GM19463 (cell line): ENCODE measurements at regions not wholly inside any gene's neighbourhood (a gene's known extent, or its start where the extent isn't known, plus 50 kb on each side); places are given as distances from the start of the nearest gene placed in this dataset.
"Not testable (repeated sequence)": the region's sequence is repeated elsewhere in the genome, so short reads cannot be mapped to it uniquely, and the experiment has no call there.

ENCODE experiments used
- ATAC-seq: cut with Tn5 transposase; IDR thresholded peaks from one replicate; pipeline ENCODE4 v1.9.1; 2021; ENCODE audit warnings: mild to moderate bottlenecking, moderate library complexity; ENCODE audit not compliant: unreplicated experiment

- ATAC-seq = no peak
Measured at GRCh38 chr5:117680426-117680825, 1105.8 kb upstream of the SEMA6A start.

DNA sequence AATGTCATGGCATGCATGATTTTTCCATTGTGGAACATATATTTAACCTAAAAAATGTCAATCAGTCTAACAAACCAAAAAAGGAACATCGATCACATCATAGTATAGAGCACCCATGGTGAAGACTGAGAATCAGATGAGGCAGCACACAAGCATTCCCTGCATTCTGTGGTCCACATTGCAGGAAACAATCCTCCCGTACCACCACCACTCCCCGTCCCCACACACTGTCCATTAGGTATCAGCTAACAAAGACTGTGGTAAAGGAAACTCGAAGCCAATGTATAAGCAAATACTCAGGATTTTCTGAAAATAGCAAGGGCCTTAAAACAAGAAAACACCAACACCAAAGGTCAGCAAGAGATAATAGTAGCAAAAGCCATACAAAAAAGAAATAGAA lies 1104.4 kb upstream of the SEMA6A start:
- no peak for ATAC-seq

GRCh38 chr5:117675646-117676045 lies 1101.0 kb upstream of the SEMA6A start:
- ATAC-seq = no peak

GRCh38 chr5:117671551-117671950 lies 1096.9 kb upstream of the SEMA6A start:
- ATAC-seq = no peak

- no peak for ATAC-seq
Measured at GRCh38 chr5:117667105-117667504, 1092.5 kb upstream of the SEMA6A start.

DNA sequence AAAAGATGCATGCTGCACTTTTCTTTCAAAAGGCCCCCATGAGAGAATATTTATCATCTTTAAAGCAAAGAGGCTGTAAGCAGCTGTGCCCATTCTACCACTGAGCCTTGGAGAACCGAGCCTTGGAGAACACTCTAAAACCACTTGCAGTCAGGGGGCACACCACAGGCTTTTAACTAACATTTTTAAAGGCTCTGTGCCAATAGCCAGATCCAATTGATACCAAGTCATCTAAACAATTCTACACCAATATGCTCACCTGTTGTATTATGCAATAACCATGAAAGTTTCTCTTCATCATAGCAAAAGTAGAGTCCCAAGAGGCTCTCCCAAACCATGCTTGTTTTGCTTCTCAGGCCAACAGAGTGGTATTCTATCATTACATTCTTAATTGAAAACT lies 1090.5 kb upstream of the SEMA6A start:
- no peak for ATAC-seq

- ATAC-seq = no peak
Measured at GRCh38 chr5:117662361-117662760, 1087.7 kb upstream of the SEMA6A start.

DNA sequence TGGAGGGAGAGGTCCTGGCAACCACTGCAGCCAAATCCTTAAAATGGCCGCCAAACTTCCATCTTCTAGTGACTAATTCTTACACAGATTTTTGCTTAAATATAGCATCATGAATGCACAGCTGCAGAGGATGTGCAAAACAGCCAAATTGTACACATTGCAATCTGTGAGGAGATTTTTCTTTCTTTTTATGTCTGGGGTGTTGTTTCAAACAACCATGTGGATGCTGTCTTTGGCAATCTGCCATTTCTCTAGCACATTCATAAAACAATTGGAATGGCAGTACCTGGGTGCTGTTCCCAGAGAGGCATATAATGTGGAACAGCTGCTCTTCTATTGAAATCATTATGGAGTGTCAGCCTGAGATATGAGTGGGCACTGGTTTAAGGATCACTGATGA lies 1082.9 kb upstream of the SEMA6A start:
- no peak for ATAC-seq

GRCh38 chr5:117652958-117653280 lies 1078.3 kb upstream of the SEMA6A start:
- ATAC-seq = no peak

DNA sequence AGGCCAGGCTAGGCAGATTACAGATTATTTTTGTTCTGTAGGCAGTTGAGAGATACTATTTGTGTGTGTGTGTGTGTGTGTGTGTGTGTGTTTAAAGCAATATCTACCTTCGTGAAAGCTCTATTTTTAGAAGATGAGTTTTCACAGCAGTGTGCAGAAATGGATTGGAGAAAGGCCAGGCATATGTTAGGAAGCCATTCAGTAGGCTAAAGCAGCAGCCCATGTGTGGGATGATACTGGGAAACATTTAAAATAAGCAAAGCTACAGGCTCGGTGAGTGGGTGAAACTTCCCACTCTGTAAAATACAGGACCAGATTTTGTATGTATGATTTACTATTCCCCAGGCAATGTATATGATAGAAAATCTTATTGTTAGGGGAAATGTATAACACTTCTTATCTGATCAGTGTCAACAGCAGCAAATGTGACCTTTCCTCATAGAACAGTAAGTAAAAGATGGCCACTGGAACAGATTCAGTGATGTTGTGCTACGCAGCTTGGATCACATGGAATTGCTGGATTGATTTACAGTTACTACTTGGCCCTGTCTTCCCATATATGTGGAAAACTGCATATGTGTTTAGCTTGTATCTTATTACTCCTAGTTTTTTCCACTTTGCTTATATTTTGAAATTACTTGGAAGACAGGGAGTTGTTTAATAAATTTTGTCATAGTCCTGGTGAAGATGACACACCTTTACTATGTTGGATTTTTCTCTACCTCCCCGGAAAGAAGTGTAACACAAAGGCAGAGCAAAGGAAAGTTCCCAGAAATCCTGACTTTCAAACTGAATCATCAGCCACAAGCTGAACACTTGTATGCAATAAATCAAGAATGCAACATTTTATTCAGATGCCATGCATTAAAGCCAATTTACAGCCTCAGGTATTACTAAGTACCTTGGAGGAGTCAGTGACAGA lies 1077.7 kb upstream of the SEMA6A start:
- ATAC-seq = no peak

DNA sequence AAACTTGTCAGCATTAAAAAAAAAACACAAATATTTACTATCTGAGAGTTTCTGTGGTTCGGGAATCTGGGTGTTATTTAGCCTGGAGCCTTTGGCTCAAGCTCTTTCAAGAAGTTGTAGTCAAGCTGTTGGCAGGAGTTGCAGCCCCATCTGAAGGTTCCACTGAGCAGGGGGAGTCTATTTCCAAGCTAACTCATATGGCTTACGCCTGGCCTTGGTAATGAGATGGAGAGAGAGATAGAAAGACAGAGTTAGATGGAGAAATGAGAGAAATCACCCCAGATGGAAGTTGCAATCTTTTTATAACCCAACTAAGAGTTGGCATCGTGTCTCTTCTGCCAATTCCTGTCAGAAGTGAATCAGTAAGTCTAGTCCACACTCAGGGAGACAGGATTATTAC lies 1075.2 kb upstream of the SEMA6A start:
- ATAC-seq = no peak

DNA sequence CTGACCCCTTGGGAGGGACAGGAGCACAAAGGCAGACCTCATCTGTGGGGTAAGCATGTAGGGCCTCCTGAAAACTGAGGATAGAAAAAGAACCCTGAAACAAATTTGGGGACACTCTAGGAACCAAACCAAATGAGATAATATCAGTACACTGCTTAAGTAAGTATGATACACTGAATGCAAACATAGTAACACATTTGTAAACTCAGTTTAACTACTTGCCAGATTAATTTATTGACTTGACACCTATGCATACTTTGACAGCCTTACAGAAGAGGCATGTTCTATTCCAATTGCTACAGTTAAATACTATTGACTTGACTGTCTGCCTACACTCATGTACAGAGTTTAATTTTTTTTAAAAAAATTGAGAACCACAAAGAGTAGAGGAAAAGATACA lies 1070.8 kb upstream of the SEMA6A start:
- no peak for ATAC-seq

- no peak for ATAC-seq
Measured at GRCh38 chr5:117638581-117638980, 1064.0 kb upstream of the SEMA6A start.

GRCh38 chr5:117633093-117633492 lies 1058.5 kb upstream of the SEMA6A start:
- ATAC-seq = no peak

DNA sequence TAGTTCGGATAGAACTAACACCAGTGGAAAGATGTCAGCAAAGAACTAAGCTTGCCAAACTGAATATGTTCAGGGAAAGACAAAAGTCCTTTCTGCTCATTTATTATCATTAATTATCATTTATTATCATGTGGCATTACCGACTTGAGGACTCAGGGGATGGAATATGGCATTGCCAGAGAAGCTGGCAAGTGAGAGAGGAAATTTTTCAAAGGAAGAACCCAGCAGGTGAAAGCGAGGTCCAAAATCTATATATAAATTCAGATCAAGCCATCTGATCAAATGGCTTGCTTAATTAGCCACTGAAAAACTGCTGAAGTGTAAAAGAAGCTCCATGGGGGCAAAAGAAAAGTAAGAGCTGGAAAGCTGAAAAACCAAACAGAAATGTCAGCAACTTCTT lies 1049.6 kb upstream of the SEMA6A start:
- ATAC-seq = no peak

DNA sequence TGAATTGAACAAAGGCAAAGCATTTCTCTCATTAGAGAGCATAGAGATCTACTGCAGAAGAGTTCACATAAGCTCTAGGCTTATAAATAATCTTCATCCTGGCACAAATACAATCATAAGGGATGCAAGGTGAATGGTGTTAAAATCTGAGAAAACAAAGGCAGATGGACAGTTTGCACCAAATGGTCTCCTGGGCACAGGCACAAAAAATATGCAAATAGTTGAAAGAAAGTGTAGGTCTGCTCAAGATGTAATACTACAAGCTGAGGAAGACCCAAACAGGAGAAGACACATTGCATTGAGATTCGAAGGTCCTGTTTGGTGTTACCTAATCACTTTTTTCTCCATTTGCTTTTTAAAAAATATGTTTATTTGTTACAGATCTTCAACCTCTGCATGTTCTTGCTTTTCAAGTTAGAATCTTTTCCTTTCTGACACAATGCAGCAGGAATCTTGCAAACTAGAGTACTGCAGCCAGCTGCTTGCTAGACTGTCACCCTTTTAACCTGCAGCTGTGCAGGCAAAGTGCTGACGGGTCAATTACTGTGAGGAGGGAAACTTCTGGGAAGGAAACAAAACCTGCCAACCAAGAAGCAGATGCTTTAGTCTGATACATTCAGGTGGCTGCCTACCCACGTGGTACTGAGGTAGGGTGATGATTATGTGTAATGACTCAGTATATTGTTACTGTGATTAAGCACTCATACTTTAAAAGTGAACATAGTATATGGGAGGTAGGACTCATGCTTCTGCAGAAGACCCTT lies 1048.6 kb upstream of the SEMA6A start:
- no peak for ATAC-seq

GRCh38 chr5:117621921-117622320 lies 1047.3 kb upstream of the SEMA6A start:
- no peak for ATAC-seq

DNA sequence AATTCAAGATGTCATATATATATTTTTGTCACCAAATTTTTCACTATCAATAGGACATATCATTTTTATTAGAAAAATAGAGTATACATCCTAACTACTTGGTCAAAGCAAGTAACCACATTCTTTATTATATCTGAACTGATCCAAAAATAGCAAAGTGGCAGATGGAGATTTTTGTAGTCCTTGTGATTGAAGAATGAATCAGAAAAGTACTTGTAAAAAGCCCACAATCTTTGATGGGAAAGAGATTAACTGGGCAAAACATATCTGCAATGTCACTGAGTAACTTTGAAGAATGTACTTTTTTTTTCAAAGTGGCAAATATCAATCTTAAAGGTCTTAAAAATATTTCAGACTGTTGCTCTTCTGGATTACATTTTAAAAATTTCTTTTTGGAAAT lies 1040.6 kb upstream of the SEMA6A start:
- ATAC-seq = no peak

DNA sequence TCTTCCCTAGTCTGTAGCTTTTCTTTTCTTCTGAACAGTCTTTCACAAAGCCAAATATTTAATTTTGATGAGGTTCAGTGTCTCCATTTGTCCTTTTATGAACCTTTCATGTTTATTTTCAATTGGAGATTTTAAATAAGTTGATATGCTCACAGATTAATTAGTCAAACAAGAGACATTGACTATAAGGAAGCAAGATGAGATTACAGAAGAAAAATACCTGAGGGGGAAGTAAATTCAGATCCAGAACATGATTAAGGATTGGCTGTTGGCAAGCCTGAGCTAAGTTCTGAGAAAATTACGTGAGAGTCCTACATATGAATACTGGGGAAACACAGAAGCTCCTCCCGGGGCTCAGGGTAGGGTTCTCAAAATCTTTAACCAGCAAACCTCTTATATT lies 1039.8 kb upstream of the SEMA6A start:
- ATAC-seq = no peak

DNA sequence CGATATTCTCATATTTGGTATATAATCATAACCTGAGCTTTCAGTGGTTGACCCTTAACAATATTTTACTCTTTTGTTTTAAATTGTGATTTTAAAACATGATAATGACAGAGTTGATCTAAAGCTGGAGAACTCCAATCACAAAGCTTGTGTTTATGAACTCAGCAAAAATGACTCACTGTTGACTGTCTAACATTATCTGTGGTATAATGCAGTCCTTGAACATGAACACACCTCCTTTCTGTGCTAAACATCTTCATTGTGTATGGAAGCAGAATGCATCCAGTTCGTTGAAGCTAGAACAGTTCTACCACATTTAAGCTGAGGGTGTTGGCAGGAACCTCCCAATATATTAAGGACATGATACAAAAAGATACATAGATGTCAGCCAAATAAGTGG lies 1030.2 kb upstream of the SEMA6A start:
- no peak for ATAC-seq

GRCh38 chr5:117599811-117600210 lies 1025.2 kb upstream of the SEMA6A start:
- ATAC-seq = not testable (repeated sequence)

GRCh38 chr5:117594166-117594565 lies 1019.5 kb upstream of the SEMA6A start:
- no peak for ATAC-seq
